ENCODE measurements at regions not wholly inside any gene's neighbourhood (a gene's known extent, or its start where the extent isn't known, plus 50 kb on each side); places are given as distances from the start of the nearest gene placed in this dataset.

DNA sequence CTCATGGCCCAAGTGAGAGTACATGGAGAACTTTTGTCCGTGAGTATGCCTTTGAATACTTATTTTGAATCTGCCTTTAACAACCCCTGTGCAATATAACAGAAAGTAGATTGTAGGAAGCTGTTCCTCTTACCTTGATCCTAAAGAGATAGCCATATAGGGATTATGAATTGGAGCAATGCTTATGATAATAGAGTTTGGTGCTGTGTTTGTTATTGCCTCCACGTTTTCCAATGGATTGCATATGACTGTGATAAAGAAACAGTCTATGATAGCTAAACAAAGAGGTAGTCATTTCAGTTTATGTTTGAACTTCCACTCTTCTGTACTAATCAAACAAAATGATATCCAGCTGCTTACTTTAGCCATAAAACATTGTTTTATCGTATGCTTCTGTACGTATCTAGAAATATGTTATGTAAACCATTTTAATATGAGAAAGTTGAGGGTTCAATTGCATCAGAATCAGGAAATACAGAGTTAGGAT lies 199.6 kb upstream of the RGMB start:
- TF ChIP-seq GATA2 (IDR thresholded peaks at IDR 0.05; ENCODE audit: low read depth, low read length) (no peak), GATA3 (IDR thresholded peaks at IDR 0.05; ENCODE audit: low read depth, low read length) (no peak)

Measured in SH-SY5Y (cell line).